ENCODE measurements at regions not wholly inside any gene's neighbourhood (a gene's known extent, or its start where the extent isn't known, plus 50 kb on each side); places are given as distances from the start of the nearest gene placed in this dataset.

GRCh38 chr10:27620430-27621397, 116.6 kb downstream of the RAB18 start:
- TF ChIP-seq CTCF (conservative IDR thresholded peaks at IDR 0.05; ENCODE audit: low read length), result no peak
- no peak for TF ChIP-seq EZH2phosphoT487 (IDR thresholded peaks at IDR 0.05; ENCODE audit: borderline replicate concordance, low read depth, low read length)
